ENCODE measurements at regions not wholly inside any gene's neighbourhood (a gene's known extent, or its start where the extent isn't known, plus 50 kb on each side); places are given as distances from the start of the nearest gene placed in this dataset.

- H3K9me3 ChIP-seq (ENCODE audit: insufficient read depth, low read length) = no peaks in the 10 kb centered on the region
- H3K27ac ChIP-seq (ENCODE audit: low read length) = no peak overlapping the region
- no peaks in the 10 kb centered on the region for H3K79me2 ChIP-seq (ENCODE audit: low read length)
- no peaks in the 10 kb centered on the region for H3K4me1 ChIP-seq (ENCODE audit: low read length)
- no peaks in the 10 kb centered on the region for H3K27me3 ChIP-seq (ENCODE audit: low read depth, low read length)
- no peaks in the 10 kb centered on the region for H3K36me3 ChIP-seq (replicated peaks; ENCODE audit: low read depth, low read length)
- TF ChIP-seq EZH2phosphoT487 (IDR thresholded peaks at IDR 0.05; ENCODE audit: low read depth) (no peak), CTCF (IDR thresholded peaks at IDR 0.05; ENCODE audit: low read depth, low read length) (no peak)
- H4K20me1 ChIP-seq (ENCODE audit: insufficient read depth, low read length) = no peaks in the 10 kb centered on the region
- no peak overlapping the region for H3K4me2 ChIP-seq (ENCODE audit: low read length)
- H2AFZ ChIP-seq (ENCODE audit: low read depth, low read length) = no peak overlapping the region
- no peak overlapping the region for H3K9ac ChIP-seq (ENCODE audit: low read length)
- no peak overlapping the region for H3K4me3 ChIP-seq (ENCODE audit: low read length)
Observed at GRCh38 chr10:105352827-105353226, 711.7 kb downstream of the SORCS3 start.

GRCh38 chr10:105352281-105352680 lies 711.2 kb downstream of the SORCS3 start:
- Histone ChIP-seq H3K4me3 (ENCODE audit: low read length) (no peak overlapping the region), H3K9ac (ENCODE audit: low read length) (no peak overlapping the region), H3K4me2 (ENCODE audit: low read length) (no peak overlapping the region)

GRCh38 chr10:105351187-105351586 lies 710.1 kb downstream of the SORCS3 start:
- H3K4me2 ChIP-seq (ENCODE audit: low read length) = no peak overlapping the region
- TF ChIP-seq EZH2phosphoT487 (IDR thresholded peaks at IDR 0.05; ENCODE audit: low read depth) (no peak), CTCF (IDR thresholded peaks at IDR 0.05; ENCODE audit: low read depth, low read length) (no peak)
- H3K9ac ChIP-seq (ENCODE audit: low read length) = no peak overlapping the region
- H3K79me2 ChIP-seq (ENCODE audit: low read length) = no peaks in the 10 kb centered on the region
- no peak overlapping the region for H2AFZ ChIP-seq (ENCODE audit: low read depth, low read length)
- H3K27ac ChIP-seq (ENCODE audit: low read length) = no peak overlapping the region
- no peaks in the 10 kb centered on the region for H4K20me1 ChIP-seq (ENCODE audit: insufficient read depth, low read length)
- no peaks in the 10 kb centered on the region for H3K9me3 ChIP-seq (ENCODE audit: insufficient read depth, low read length)
- no peaks in the 10 kb centered on the region for H3K27me3 ChIP-seq (ENCODE audit: low read depth, low read length)
- H3K4me1 ChIP-seq (ENCODE audit: low read length) = no peaks in the 10 kb centered on the region
- H3K36me3 ChIP-seq (replicated peaks; ENCODE audit: low read depth, low read length) = no peaks in the 10 kb centered on the region
- H3K4me3 ChIP-seq (ENCODE audit: low read length) = no peak overlapping the region

More at GRCh38 chr10:105352281-105352680, 711.2 kb downstream of the SORCS3 start:
- no peaks in the 10 kb centered on the region for H3K9me3 ChIP-seq (ENCODE audit: insufficient read depth, low read length)
- no peaks in the 10 kb centered on the region for H3K36me3 ChIP-seq (replicated peaks; ENCODE audit: low read depth, low read length)
- no peaks in the 10 kb centered on the region for H3K79me2 ChIP-seq (ENCODE audit: low read length)
- H2AFZ ChIP-seq (ENCODE audit: low read depth, low read length) = no peak overlapping the region
- no peaks in the 10 kb centered on the region for H4K20me1 ChIP-seq (ENCODE audit: insufficient read depth, low read length)
- H3K4me1 ChIP-seq (ENCODE audit: low read length) = no peaks in the 10 kb centered on the region
- no peak overlapping the region for H3K27ac ChIP-seq (ENCODE audit: low read length)
- H3K27me3 ChIP-seq (ENCODE audit: low read depth, low read length) = no peaks in the 10 kb centered on the region
- TF ChIP-seq CTCF (IDR thresholded peaks at IDR 0.05; ENCODE audit: low read depth, low read length) (no peak), EZH2phosphoT487 (IDR thresholded peaks at IDR 0.05; ENCODE audit: low read depth) (no peak)

GRCh38 chr10:105347487-105347886 lies 706.4 kb downstream of the SORCS3 start:
- Histone ChIP-seq H3K27ac (ENCODE audit: low read length) (no peak overlapping the region), H3K4me2 (ENCODE audit: low read length) (no peak overlapping the region), H3K27me3 (ENCODE audit: low read depth, low read length) (no peaks in the 10 kb centered on the region), H3K9ac (ENCODE audit: low read length) (no peak overlapping the region), H3K4me1 (ENCODE audit: low read length) (no peaks in the 10 kb centered on the region), H3K4me3 (ENCODE audit: low read length) (no peak overlapping the region), H3K79me2 (ENCODE audit: low read length) (no peaks in the 10 kb centered on the region), H2AFZ (ENCODE audit: low read depth, low read length) (no peak overlapping the region), H3K9me3 (ENCODE audit: insufficient read depth, low read length) (no peaks in the 10 kb centered on the region), H4K20me1 (ENCODE audit: insufficient read depth, low read length) (no peaks in the 10 kb centered on the region), H3K36me3 (replicated peaks; ENCODE audit: low read depth, low read length) (no peaks in the 10 kb centered on the region)
- TF ChIP-seq CTCF (IDR thresholded peaks at IDR 0.05; ENCODE audit: low read depth, low read length) (no peak), EZH2phosphoT487 (IDR thresholded peaks at IDR 0.05; ENCODE audit: low read depth) (no peak)

Measured in OCI-LY3 (cell line).